Keratinocyte (primary cell): ENCODE measurements at regions not wholly inside any gene's neighbourhood (a gene's known extent, or its start where the extent isn't known, plus 50 kb on each side); places are given as distances from the start of the nearest gene placed in this dataset.

ENCODE experiments used
- DNase-seq: peaks from one replicate; pipeline ENCODE4 v3.0.0-alpha.2; 2011; ENCODE audit warnings: low read depth, missing footprints, low spot score
- FAIRE-seq: peaks from 2 replicates; lab custom pipeline; 2011; peaks lifted over from hg19 to GRCh38; lab: Jason Lieb, UNC
- H2AFZ ChIP-seq: 2 replicates; pipeline ENCODE4 v1.6.0; 2012; ENCODE audit warnings: low read length, control low read depth, inconsistent platforms; ENCODE audit not compliant: control insufficient read depth
- H3K27ac ChIP-seq: 2 replicates; pipeline ENCODE4 v1.5.1; 2011; ENCODE audit warnings: low read length; ENCODE audit not compliant: control insufficient read depth, insufficient read depth
- H3K27me3 ChIP-seq: 3 replicates; pipeline ENCODE4 v1.6.0; 2011; ENCODE audit warnings: low read length; ENCODE audit not compliant: control insufficient read depth, insufficient read depth; ENCODE audit errors: extremely low read depth
- H3K36me3 ChIP-seq, 2 experiments: 2 replicates in 1 of 2; 3 replicates in 1 of 2; pipeline ENCODE4 v1.5.1; 2011; ENCODE audit warnings: low read length in 2 of 2, mild to moderate bottlenecking in 1 of 2; ENCODE audit not compliant: control insufficient read depth in 2 of 2, insufficient read depth in 2 of 2; ENCODE audit errors: extremely low read depth in 1 of 2
- H3K4me1 ChIP-seq: 3 replicates; pipeline ENCODE4 v1.5.1; 2011; ENCODE audit warnings: low read length; ENCODE audit not compliant: control insufficient read depth, insufficient read depth; ENCODE audit errors: extremely low read depth
- H3K4me2 ChIP-seq: 3 replicates; pipeline ENCODE4 v1.6.0; 2011; ENCODE audit warnings: low read depth, low read length; ENCODE audit not compliant: control insufficient read depth, insufficient read depth; ENCODE audit errors: extremely low read depth
- H3K4me3 ChIP-seq, 3 experiments: fragments of 200-600 bp in 1 of 3; sonication (generic) in 1 of 3; 2 replicates in 2 of 3; 3 replicates in 1 of 3; pipeline ENCODE4 v1.5.1; 2011 to 2016; ENCODE audit warnings: low read length in 3 of 3, mild to moderate bottlenecking in 3 of 3, control low read depth in 2 of 3, inconsistent platforms in 1 of 3, low read depth in 1 of 3, mixed read lengths in 1 of 3, mixed run types in 1 of 3, moderate library complexity in 1 of 3; ENCODE audit not compliant: control insufficient read depth in 2 of 3, insufficient read depth in 2 of 3; ENCODE audit errors: extremely low read depth in 1 of 3
- H3K79me2 ChIP-seq: 2 replicates; pipeline ENCODE4 v1.6.0; 2012; ENCODE audit warnings: low read length; ENCODE audit not compliant: control insufficient read depth, insufficient read depth
- H3K9ac ChIP-seq: 3 replicates; pipeline ENCODE4 v1.6.0; 2011; ENCODE audit warnings: low read length; ENCODE audit not compliant: control insufficient read depth, insufficient read depth; ENCODE audit errors: extremely low read depth
- H3K9me1 ChIP-seq: 3 replicates; pipeline ENCODE4 v1.6.0; 2011; ENCODE audit warnings: low read length; ENCODE audit not compliant: control insufficient read depth, insufficient read depth; ENCODE audit errors: extremely low read depth
- H3K9me3 ChIP-seq: 2 replicates; pipeline ENCODE4 v1.5.1; 2012; ENCODE audit warnings: low read depth, low read length; ENCODE audit not compliant: control insufficient read depth
- H4K20me1 ChIP-seq: 3 replicates; pipeline ENCODE4 v1.6.0; 2011; ENCODE audit warnings: low read length; ENCODE audit not compliant: control insufficient read depth, insufficient read depth; ENCODE audit errors: extremely low read depth
- CTCF ChIP-seq, 3 experiments: IDR thresholded peaks in 1 of 3; conservative IDR thresholded peaks in 1 of 3; optimal IDR thresholded peaks in 1 of 3; 2 replicates in 2 of 3; 3 replicates in 1 of 3; pipeline versions ENCODE3 to v1.5.1; 2011; ENCODE audit warnings: low read length in 3 of 3, mild to moderate bottlenecking in 3 of 3, moderate library complexity in 2 of 3, control low read depth in 1 of 3, inconsistent platforms in 1 of 3; ENCODE audit not compliant: insufficient read depth in 2 of 3; ENCODE audit errors: extremely low read depth in 1 of 3
- EZH2 ChIP-seq: IDR thresholded peaks from one replicate; pipeline ENCODE4 v1.6.1; 2012; ENCODE audit warnings: inconsistent platforms, mild to moderate bottlenecking, low read length, moderate library complexity
- dilution Hi-C: fragments of 300-500 bp; cut with MboI; formaldehyde crosslinking; loops from one replicate; pipeline ENCODE4 v1.7.0; 2020; ENCODE audit warnings: low sequenced_read_pairs; ENCODE audit not compliant: extremely low pct_ligation_motif_present

GRCh38 chr9:73996844-73997243 lies 500.3 kb upstream of the RORB start:
- H3K79me2 ChIP-seq, result no peaks in the 10 kb centered on the region
- H3K4me3 ChIP-seq, result no peak overlapping the region
- H4K20me1 ChIP-seq, result no peaks in the 10 kb centered on the region
- H3K27me3 ChIP-seq, result no peaks in the 10 kb centered on the region
- TF ChIP-seq CTCF (optimal IDR thresholded peaks at IDR 0.05 in 1 of 3, IDR thresholded peaks at IDR 0.05 in 1 of 3, conservative IDR thresholded peaks at IDR 0.05 in 1 of 3; ENCODE audit: extremely low read depth in 1 of 3, insufficient read depth in 2 of 3, low read length in 3 of 3) (no peak), EZH2 (no peak)
- DNase-seq (no peak), FAIRE-seq (no peak)
- H3K4me2 ChIP-seq, result no peak overlapping the region
- H2AFZ ChIP-seq, result no peak overlapping the region
- H3K9me1 ChIP-seq, result no peaks in the 10 kb centered on the region
- H3K4me1 ChIP-seq, result no peaks in the 10 kb centered on the region
- H3K9ac ChIP-seq, result no peak overlapping the region
- dilution Hi-C loops, result no loop called here
- no peaks in the 10 kb centered on the region for H3K36me3 ChIP-seq
- H3K27ac ChIP-seq, result no peak overlapping the region
- H3K9me3 ChIP-seq, result no peaks in the 10 kb centered on the region

- dilution Hi-C loops, result no loop called here
- no peaks in the 10 kb centered on the region for H3K36me3 ChIP-seq
- H3K4me3 ChIP-seq, result no peak overlapping the region
- no peaks in the 10 kb centered on the region for H3K4me1 ChIP-seq
- no peaks in the 10 kb centered on the region for H3K9me1 ChIP-seq
- DNase-seq (no peak), FAIRE-seq (no peak)
- H3K79me2 ChIP-seq, result no peaks in the 10 kb centered on the region
- H4K20me1 ChIP-seq, result no peaks in the 10 kb centered on the region
- no peak for TF ChIP-seq EZH2
- no peak for TF ChIP-seq CTCF (optimal IDR thresholded peaks at IDR 0.05 in 1 of 3, IDR thresholded peaks at IDR 0.05 in 1 of 3, conservative IDR thresholded peaks at IDR 0.05 in 1 of 3; ENCODE audit: extremely low read depth in 1 of 3, insufficient read depth in 2 of 3, low read length in 3 of 3)
- no peaks in the 10 kb centered on the region for H3K9me3 ChIP-seq
- no peak overlapping the region for H3K4me2 ChIP-seq
- H3K9ac ChIP-seq, result no peak overlapping the region
- no peaks in the 10 kb centered on the region for H3K27me3 ChIP-seq
- H3K27ac ChIP-seq, result no peak overlapping the region
- no peak overlapping the region for H2AFZ ChIP-seq
These were observed 495.8 kb upstream of the RORB start for GRCh38 chr9:74001382-74001781.
